ENCODE measurements at regions not wholly inside any gene's neighbourhood (a gene's known extent, or its start where the extent isn't known, plus 50 kb on each side); places are given as distances from the start of the nearest gene placed in this dataset.
"Not testable (repeated sequence)": the region's sequence is repeated elsewhere in the genome, so short reads cannot be mapped to it uniquely, and the experiment has no call there.

- no peak for DNase-seq
These were observed 237.6 kb upstream of the PRKD1 start for GRCh38 chr14:30165255-30165654.

GRCh38 chr14:30177781-30178180 is 250.1 kb upstream of the PRKD1 start:
- DNase-seq, result no peak

- no peak for DNase-seq
These were observed 251.9 kb upstream of the PRKD1 start for GRCh38 chr14:30179381-30180130.

- DNase-seq, result no peak
These were observed 252.6 kb upstream of the PRKD1 start for GRCh38 chr14:30180219-30180618.

GRCh38 chr14:30185832-30186231 is 258.2 kb upstream of the PRKD1 start:
- DNase-seq, result no peak

GRCh38 chr14:30191639-30192279 is 264.1 kb upstream of the PRKD1 start:
- no peak for DNase-seq

GRCh38 chr14:30193101-30193500 is 265.5 kb upstream of the PRKD1 start:
- no peak for DNase-seq

GRCh38 chr14:30193845-30194501 is 266.3 kb upstream of the PRKD1 start:
- no peak for DNase-seq

GRCh38 chr14:30194741-30195148 is 267.1 kb upstream of the PRKD1 start:
- no peak for DNase-seq

GRCh38 chr14:30195941-30196340 is 268.3 kb upstream of the PRKD1 start:
- no peak for DNase-seq

- DNase-seq, result no peak
These were observed 269.2 kb upstream of the PRKD1 start for GRCh38 chr14:30196861-30197260.

- DNase-seq, result not testable (repeated sequence)
These were observed 271.1 kb upstream of the PRKD1 start for GRCh38 chr14:30198720-30199119.

GRCh38 chr14:30204431-30204980 is 276.9 kb upstream of the PRKD1 start:
- DNase-seq, result no peak

GRCh38 chr14:30209136-30209535 is 281.5 kb upstream of the PRKD1 start:
- no peak for DNase-seq

- no peak for DNase-seq
These were observed 283.0 kb upstream of the PRKD1 start for GRCh38 chr14:30210630-30211029.

GRCh38 chr14:30211326-30211725 is 283.7 kb upstream of the PRKD1 start:
- DNase-seq, result no peak

- no peak for DNase-seq
These were observed 286.4 kb upstream of the PRKD1 start for GRCh38 chr14:30214014-30214413.

GRCh38 chr14:30214461-30215090 is 286.9 kb upstream of the PRKD1 start:
- peak; percentile 55 for DNase-seq

GRCh38 chr14:30218907-30219306 is 291.3 kb upstream of the PRKD1 start:
- DNase-seq, result no peak

GRCh38 chr14:30221546-30221945 is 293.9 kb upstream of the PRKD1 start:
- DNase-seq, result no peak

GRCh38 chr14:30223385-30223785 is 295.7 kb upstream of the PRKD1 start:
- DNase-seq, result peak; percentile 94

GRCh38 chr14:30223966-30224365 is 296.3 kb upstream of the PRKD1 start:
- DNase-seq, result no peak

GRCh38 chr14:30225176-30225575 is 297.5 kb upstream of the PRKD1 start:
- DNase-seq, result no peak

Measured in SHP77 treated with DMSO at 0.1 percent for 48 hours (cell line).